DMS53 (cell line): ENCODE measurements at regions not wholly inside any gene's neighbourhood (a gene's known extent, or its start where the extent isn't known, plus 50 kb on each side); places are given as distances from the start of the nearest gene placed in this dataset.

ENCODE experiments used
- DNase-seq: peaks from one replicate; lab custom pipeline; 2025; lab: John Stamatoyannopoulos, UW

DNA sequence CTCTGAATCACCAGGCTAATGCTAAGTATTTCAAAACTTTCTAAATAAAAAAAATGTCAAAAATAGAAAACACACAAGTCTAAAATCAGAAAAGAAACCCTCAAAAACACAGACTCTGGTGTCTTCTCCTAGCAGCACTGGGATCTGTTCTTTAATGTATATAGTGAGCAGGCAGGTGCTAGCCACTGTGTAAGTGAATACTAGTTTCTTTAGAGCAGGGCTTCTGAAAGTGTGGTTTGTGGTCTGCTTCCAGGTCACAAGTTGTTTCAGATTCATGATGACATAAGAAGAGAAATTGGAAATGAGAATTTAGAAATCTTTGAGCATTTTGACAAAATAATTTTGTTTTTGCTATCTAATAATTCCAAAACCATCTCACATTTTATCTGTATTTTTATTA is 763.1 kb downstream of the USP25 start:
- DNase-seq, result no peak

- no peak for DNase-seq
Observed at GRCh38 chr21:16496609-16497008, 766.8 kb downstream of the USP25 start.

- DNase-seq, result no peak
Observed at GRCh38 chr21:16500271-16500670, 770.5 kb downstream of the USP25 start.

GRCh38 chr21:16502273-16502672 is 772.5 kb downstream of the USP25 start:
- DNase-seq, result no peak

- no peak for DNase-seq
Observed at GRCh38 chr21:16502897-16503296, 773.1 kb downstream of the USP25 start.

- DNase-seq, result no peak
Observed at GRCh38 chr21:16504281-16504680, 774.5 kb downstream of the USP25 start.

GRCh38 chr21:16504766-16505165 is 775.0 kb downstream of the USP25 start:
- no peak for DNase-seq

- DNase-seq, result no peak
Observed at GRCh38 chr21:16509476-16509875, 779.7 kb downstream of the USP25 start.

DNA sequence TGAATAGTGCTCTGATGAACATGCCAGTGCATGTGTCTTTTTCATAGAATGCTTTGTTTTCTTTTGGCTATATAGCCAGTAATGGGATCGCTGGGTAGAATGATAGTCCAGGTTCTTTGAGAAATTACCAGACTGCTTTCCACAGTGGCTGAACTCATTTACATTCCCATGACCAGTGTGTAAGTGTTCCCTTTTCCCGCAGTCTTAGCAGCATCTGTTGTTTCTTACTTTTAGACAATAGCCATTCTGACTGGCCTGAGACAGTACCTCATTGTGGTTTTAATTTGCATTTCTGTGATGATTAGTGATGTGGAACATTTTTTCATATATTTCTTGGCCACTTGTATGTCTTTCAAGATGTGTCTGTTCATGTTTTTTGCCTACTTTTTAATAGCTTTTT is 784.5 kb downstream of the USP25 start:
- no peak for DNase-seq

GRCh38 chr21:16517383-16517782 is 787.6 kb downstream of the USP25 start:
- DNase-seq, result no peak

DNA sequence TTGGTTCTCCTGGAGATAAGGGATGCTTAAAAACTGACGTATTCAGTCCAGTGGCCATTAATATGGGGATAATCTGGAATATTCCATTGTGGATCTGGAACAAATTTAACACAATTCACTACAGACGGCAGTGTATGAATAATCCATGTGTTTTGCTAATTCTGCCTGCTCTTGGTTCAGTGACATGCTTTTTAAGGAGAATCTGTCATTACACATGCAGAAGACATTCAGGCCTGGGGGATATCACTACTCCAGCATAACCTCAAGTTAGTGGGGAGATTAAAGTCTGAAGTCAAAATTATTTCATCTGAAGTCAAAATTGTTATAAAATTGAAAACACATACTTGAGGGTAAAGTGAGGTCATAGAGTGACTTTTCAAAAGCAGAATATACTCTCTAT is 789.3 kb downstream of the USP25 start:
- DNase-seq, result no peak

DNA sequence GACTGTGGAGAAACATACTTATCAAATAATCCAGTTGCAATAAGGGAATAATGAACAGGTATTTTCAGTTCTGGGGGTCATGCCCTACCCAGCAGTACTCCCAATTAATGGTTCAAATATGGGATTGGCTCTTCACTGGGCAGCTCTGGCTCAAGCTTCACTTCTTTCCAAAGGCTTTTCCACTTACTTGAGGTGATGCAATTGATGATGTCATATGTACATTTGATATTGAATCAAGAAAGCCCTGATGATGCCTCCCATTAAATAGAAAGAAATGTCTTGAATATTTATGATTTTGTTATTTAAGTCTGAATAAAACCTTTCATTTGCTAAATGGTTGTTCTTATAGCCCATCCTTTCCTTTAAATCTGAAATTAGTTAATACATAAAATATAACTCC is 789.9 kb downstream of the USP25 start:
- no peak for DNase-seq

DNA sequence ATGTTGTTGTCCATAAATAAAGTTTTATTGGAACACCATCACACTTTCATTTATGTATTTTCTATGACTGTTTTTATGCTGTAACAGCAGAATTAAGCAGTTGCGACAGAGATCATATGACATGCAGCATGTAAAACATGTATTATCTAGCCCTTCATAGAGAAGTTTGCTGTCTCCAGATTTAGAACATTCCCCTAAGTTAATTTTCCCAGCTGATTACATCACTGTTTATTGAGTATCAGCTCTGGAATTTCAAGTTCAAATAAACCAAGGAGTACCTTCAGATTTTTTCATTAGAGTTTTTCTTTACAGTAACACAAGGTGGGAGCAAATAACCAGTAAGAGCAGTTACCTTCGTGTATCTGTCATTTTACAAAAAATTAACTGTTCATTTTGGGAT is 792.8 kb downstream of the USP25 start:
- DNase-seq, result no peak

GRCh38 chr21:16530656-16531055 is 800.9 kb downstream of the USP25 start:
- DNase-seq, result no peak

DNA sequence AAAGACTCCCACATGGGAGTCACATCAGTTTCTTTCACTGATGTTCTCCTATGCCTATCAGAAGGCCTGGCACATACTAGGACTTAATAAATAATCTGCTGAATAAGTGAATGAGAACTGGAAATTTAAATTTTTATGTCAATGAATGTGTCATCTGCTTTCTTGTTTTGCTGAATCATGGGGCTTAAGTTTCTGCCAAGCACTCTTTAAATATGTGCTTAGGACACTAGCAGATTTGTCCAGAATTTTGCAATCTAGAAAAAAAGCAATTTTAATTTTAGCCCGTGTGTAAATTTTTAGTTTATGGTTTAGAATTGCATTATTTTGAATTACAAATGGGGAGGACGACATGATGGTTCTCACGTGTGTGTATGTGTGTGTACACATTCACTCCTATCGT is 803.1 kb downstream of the USP25 start:
- DNase-seq, result peak; percentile 32

DNA sequence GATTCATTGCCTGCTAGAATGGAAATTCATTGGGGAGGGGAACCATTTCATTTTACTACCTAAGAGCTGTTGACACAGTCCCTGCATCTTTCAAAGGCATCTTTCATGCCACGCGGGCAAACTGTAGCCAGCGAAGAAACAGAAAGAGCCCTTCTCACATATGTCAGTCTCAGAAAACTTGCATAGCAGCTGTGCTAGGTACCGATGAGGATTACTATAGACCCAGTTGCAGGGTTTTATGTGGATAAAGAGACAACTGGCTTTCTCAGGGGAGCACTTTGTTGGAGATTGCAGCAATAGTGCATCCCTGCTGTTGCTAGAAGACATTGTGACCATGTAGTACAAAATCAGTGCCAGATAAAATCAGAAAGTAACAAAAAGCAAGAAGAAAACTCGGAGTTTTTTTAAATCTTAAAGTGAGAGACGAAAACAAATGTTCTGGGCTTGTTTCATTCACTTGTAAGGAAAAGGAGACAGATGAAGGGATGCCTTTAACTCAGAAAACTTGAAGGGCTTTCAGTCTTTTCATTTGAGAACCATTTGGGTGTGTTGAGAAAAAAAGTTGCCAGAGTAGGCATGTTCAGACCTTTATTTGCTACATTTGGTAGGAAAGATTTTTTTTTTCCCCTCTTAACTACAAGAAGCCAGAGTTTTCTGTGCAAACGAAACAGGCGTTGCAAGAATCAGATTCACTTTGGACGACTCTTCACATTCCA is 804.1 kb downstream of the USP25 start:
- DNase-seq, result peak; percentile 23

DNA sequence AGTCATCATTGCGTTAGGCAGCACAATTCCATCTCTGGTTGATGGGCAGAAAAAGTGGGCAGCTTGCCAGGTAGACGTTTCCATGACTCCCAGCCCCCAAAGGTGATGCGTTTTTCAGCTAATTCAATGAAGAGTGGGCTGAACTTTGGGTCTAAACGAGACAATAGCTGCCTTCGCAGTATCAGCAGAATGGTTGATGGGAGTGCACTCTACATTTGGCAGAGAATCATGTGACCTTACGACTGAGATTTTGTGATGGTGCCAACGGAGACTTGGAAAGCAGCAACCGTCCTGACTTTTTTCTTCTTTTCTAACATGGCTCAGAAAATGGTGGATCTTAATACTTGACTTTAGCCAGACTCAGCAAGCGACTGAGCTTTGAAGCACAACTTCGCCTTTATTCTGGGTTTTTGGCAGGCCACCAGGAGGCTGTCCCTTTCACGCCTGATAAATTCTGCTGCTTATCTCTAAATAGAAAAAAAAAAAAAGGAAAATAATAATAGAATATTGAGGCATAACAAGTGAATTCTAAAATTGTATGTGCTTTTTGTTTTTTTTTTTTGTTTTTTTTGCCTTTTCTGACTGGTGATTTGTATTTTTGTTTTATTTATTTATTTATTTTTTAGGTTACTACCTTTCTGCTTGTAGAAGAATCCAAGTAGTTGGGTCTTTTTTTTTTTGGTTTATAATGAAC is 804.8 kb downstream of the USP25 start:
- peak; percentile 49 for DNase-seq

- DNase-seq, result peak; percentile 80
Observed at GRCh38 chr21:16535102-16535422, 805.3 kb downstream of the USP25 start.

- DNase-seq, result no peak
Observed at GRCh38 chr21:16535626-16536025, 805.8 kb downstream of the USP25 start.

DNA sequence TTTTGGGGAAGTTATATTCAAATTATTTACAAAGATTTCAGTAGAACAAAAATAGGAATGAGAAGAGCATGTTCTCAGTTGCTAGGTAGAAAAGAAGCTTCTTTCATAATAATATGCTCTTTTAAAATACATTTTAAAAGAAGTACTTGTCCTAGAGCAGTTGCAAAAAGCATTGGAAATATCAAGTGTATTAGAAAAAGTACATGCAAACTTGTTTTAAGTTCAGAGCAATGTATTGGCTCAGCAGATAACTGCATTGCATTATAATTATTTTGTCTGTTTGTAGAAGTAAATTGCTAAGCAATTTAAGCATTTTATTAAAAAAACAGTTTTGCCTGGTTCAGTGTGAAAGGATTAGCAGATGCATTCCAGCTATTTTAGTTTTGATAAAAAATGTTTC is 806.4 kb downstream of the USP25 start:
- DNase-seq, result no peak

DNA sequence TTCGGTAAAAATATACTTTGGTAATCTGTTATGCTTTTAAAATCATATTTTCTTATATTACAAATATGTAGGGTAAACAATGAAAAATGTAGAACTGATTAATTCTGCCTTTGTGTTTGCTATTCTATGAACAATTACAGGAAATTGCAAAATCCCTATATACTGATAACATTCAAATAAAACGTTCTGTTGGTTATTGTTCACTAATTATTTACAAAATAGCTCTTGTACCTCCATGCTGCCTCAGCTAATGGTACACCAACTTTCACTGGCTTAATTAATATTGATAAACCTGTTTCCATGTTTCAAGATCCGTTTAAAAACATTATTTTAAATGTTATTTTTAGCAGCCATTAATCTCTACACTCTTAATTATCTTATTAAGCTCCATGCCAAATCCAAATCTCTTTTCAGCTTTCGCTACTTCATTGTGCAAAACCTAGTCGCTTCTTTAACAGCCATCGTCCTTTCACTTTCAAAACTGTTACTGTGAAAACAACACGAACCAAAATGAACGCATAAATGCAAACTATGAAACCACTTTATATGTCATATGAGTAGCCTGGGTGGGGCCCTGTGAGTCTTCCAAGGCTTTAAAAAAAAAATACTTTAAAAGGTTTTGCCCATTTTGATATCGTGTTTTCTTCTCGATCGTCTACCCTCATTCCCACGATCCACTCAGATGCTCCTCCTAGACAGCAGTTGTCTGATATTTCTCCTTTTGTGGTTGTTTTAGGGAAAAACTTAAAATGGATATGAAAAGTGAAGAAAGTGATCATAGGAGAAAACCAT is 807.1 kb downstream of the USP25 start:
- DNase-seq, result peak; percentile 58

DNA sequence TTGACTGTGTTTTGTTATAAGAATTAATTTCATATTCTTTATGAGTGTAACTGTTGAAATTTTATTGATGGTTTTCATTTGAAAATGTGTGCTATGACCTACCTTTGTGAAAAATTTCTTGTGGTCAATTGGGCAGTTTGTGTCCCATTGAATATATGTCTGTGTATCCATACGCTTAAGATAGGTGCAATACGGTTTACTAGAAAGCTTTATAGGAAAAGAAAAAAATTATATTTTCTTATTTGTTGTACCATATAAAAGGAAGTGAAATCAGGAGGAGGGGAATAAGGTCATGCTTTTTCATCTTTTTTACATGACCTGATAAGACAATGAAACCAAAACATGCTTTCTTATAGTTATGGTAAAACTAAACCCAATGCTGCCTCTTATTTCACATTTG is 807.7 kb downstream of the USP25 start:
- DNase-seq, result peak; percentile 35

- no peak for DNase-seq
Observed at GRCh38 chr21:16538405-16538804, 808.6 kb downstream of the USP25 start.
